Ovary (tissue), 7 donors: ENCODE measurements at regions not wholly inside any gene's neighbourhood (a gene's known extent, or its start where the extent isn't known, plus 50 kb on each side); places are given as distances from the start of the nearest gene placed in this dataset.

Experiments used
- DNase-seq, 5 donors: peaks; one replicate each; pipeline ENCODE4 v3.0.0-alpha.2; 2019 to 2020
- H3K27ac ChIP-seq, 2 donors: fragments of 200-600 bp; one replicate each; pipeline versions ENCODE4 v1.5.1 to v1.8.0; 2019 to 2022
- H3K27me3 ChIP-seq: fragments of 200-600 bp; one replicate; pipeline ENCODE4 v1.8.0; 2022
- H3K36me3 ChIP-seq: fragments of 200-600 bp; sonication (generic); one replicate; pipeline ENCODE4 v1.5.1; 2019
- H3K4me1 ChIP-seq: one replicate; pipeline ENCODE4 v1.8.1; 2013; ENCODE audit warnings: mild to moderate bottlenecking, moderate library complexity; ENCODE audit not compliant: insufficient read depth
- H3K4me3 ChIP-seq: fragments of 200-600 bp; sonication (generic); one replicate; pipeline ENCODE4 v1.5.1; 2017
- H3K9me3 ChIP-seq, 2 donors: fragments of 200-600 bp in 1 of 2; sonication (generic) in 1 of 2; one replicate each; pipeline versions ENCODE4 v1.5.1 to v1.8.1; 2013 to 2019; ENCODE audit warnings: mild to moderate bottlenecking in 1 of 2, moderate library complexity in 1 of 2
- CTCF ChIP-seq, 3 donors: fragments of 450-650 bp in 2 of 3; fragments of 200-600 bp in 1 of 3; IDR thresholded peaks; one replicate each; pipeline versions ENCODE4 v1.5.1 to v1.8.0; 2016 to 2022; ENCODE audit warnings: antibody characterized with exemption in 3 of 3, mild to moderate bottlenecking in 1 of 3
- EP300 ChIP-seq: sonication (generic); formaldehyde crosslinking; IDR thresholded peaks from one replicate; pipeline ENCODE4 v1.6.1; 2017; ENCODE audit warnings: antibody characterized with exemption
- POLR2A ChIP-seq: fragments of 450-650 bp; IDR thresholded peaks from one replicate; pipeline ENCODE4 v1.6.1; 2017; ENCODE audit warnings: antibody characterized with exemption, mild to moderate bottlenecking, moderate library complexity
- WGBS, 3 donors: extraction: QIAGEN DNeasy Blood & Tissue Kit in 1 of 3; methylation state at CpG; one replicate each; pipeline versions ENCODE4 v1.1.5 to v1.1.7; 2013 to 2017; 5-methylcytosine and 5-hydroxymethylcytosine counted together
- intact Hi-C, 4 donors: fragments of 100-400 bp; cut with DNase I; formaldehyde crosslinking; loops; one replicate each; pipeline versions ENCODE4 v1.11.0 to v1.15.1; 2022 to 2023
- donor health status: DM: no; HTN: no; CAD: no; lungs with moderate emphysema.
- donor health status: DM: no; HTN: no; CAD: no.
- donor health status: Bipolar disorder and iron deficiency.
- donor health status: DM: no; HTN: no; CAD: no.
- donor health status: DM: yes; HTN: yes; CAD: no.

DNA sequence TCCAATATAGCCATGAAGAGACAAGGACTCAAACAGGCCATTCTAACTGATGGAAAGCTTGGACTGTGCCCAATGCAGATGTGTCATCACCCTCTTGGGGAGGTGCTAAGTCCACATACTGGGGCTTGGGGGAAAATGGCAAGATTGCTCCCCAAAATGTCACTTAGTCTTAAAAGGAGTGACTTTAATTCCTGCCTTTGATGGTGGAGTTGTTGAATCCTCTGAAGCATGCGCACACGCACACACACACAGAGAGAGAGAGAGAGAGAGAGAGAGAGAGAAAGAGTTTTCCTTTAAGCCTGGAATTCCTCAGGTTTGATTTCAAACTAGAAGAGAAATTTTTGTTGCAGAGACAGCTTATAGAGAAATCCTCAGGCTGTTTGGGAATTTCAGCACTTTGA lies 161.9 kb upstream of the GAS1 start:
- Histone ChIP-seq H3K27ac (no peak overlapping the region), H3K36me3 (no peaks in the 10 kb centered on the region), H3K4me3 (no peak overlapping the region), H3K9me3 (no peaks in the 10 kb centered on the region), H3K27me3 (no peaks in the 10 kb centered on the region), H3K4me1 (peaks cover 5% of the 10 kb centered on the region)
- DNase-seq, result peak in 1 of 5 donors; percentile 37
- 62 to 83% (median 72%) methylated on average over 2 of the region's 2 CpGs for WGBS, 3 donors
- TF ChIP-seq POLR2A, result no peak
- TF ChIP-seq EP300, result no peak
- no peak for TF ChIP-seq CTCF (IDR thresholded peaks at IDR 0.05)
- intact Hi-C loops, result no loop called here

DNA sequence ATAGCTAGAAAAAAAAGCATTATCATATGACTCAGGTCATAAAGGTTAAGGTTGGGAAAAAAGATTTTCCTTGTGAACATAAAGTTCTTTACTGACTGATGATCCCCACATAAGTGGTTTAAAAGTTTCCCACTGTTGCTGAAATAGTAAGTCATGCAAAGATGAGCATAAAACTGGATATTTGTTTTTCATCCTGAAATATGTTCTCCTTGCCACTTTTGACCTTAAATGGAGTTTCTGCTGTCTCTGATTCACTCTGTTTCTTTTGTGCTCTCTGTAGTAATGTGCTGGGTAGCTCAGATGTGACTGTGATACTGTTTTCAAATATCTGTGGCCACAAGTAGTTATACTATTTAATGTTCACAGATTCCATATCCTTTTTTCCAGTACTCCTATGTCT lies 162.5 kb upstream of the GAS1 start:
- no peak overlapping the region for H3K27ac ChIP-seq
- H3K27me3 ChIP-seq, result no peaks in the 10 kb centered on the region
- H3K4me3 ChIP-seq, result no peak overlapping the region
- H3K4me1 ChIP-seq, result peaks cover 7% of the 10 kb centered on the region
- no peaks in the 10 kb centered on the region for H3K9me3 ChIP-seq
- no peaks in the 10 kb centered on the region for H3K36me3 ChIP-seq
- DNase-seq, result no peak
- TF ChIP-seq EP300, result no peak
- TF ChIP-seq POLR2A, result no peak
- no peak for TF ChIP-seq CTCF (IDR thresholded peaks at IDR 0.05)
- intact Hi-C loops, result loop anchor here in 1 of 4 donors (5.0 kb wide), 1 partner anchor 387 kb away; the partner anchor contains the start of gene DAPK1

- Histone ChIP-seq H3K4me3 (no peak overlapping the region), H3K27ac (no peak overlapping the region), H3K9me3 (no peaks in the 10 kb centered on the region), H3K4me1 (peaks cover 11% of the 10 kb centered on the region), H3K27me3 (no peaks in the 10 kb centered on the region), H3K36me3 (no peaks in the 10 kb centered on the region)
- intact Hi-C loops, result loop anchor here in 1 of 4 donors (5.0 kb wide), 1 partner anchor 386 kb away; the partner anchor contains the start of gene DAPK1
- TF ChIP-seq EP300 (no peak), POLR2A (no peak), CTCF (IDR thresholded peaks at IDR 0.05) (no peak)
- WGBS, 3 donors, result 97 to 100% (median 97%) methylated on average over 7 of the region's 7 CpGs
- no peak for DNase-seq
Measured at GRCh38 chr9:87111010-87111409, 163.7 kb upstream of the GAS1 start.

GRCh38 chr9:87112656-87113055 lies 165.3 kb upstream of the GAS1 start:
- intact Hi-C loops, result loop anchor here in 1 of 4 donors (5.0 kb wide), 1 partner anchor 385 kb away; the partner anchor contains the start of gene DAPK1
- Histone ChIP-seq H3K4me3 (no peak overlapping the region), H3K27ac (no peak overlapping the region), H3K4me1 (peaks cover 11% of the 10 kb centered on the region), H3K27me3 (no peaks in the 10 kb centered on the region), H3K36me3 (no peaks in the 10 kb centered on the region), H3K9me3 (no peaks in the 10 kb centered on the region)
- 87 to 91% (median 88%) methylated on average over 5 of the region's 5 CpGs for WGBS, 3 donors
- DNase-seq, result no peak
- TF ChIP-seq POLR2A, result no peak
- no peak for TF ChIP-seq CTCF (IDR thresholded peaks at IDR 0.05)
- TF ChIP-seq EP300, result no peak
